Urinary bladder (tissue), 3 donors: ENCODE measurements at regions not wholly inside any gene's neighbourhood (a gene's known extent, or its start where the extent isn't known, plus 50 kb on each side); places are given as distances from the start of the nearest gene placed in this dataset.

Source experiments
- DNase-seq: peaks from one replicate; pipeline ENCODE4 v3.0.0-alpha.2; 2015; ENCODE audit errors: extremely low spot score
- H3K27ac ChIP-seq: one replicate; pipeline ENCODE4 v1.5.1; 2013; ENCODE audit warnings: low read depth, mild to moderate bottlenecking, moderate library complexity
- H3K36me3 ChIP-seq: one replicate; pipeline ENCODE4 v1.6.1; 2013; ENCODE audit warnings: mild to moderate bottlenecking, moderate library complexity; ENCODE audit not compliant: insufficient read depth
- H3K4me1 ChIP-seq: one replicate; pipeline ENCODE4 v1.6.1; 2013; ENCODE audit warnings: mild to moderate bottlenecking, moderate library complexity; ENCODE audit not compliant: insufficient read depth
- H3K4me3 ChIP-seq: one replicate; pipeline ENCODE4 v1.5.1; 2013; ENCODE audit warnings: low read depth, low read length
- WGBS: extraction: QIAGEN DNeasy Blood & Tissue Kit; methylation state at CpG from one replicate; pipeline ENCODE4 v1.1.7; 2013; 5-methylcytosine and 5-hydroxymethylcytosine counted together
- donor health status: healthy with polysubstance abuse.
- donor health status: healthy.

- DNase-seq, result no peak
- no peak overlapping the region for H3K27ac ChIP-seq
- 79% methylated on average over 3 of the region's 3 CpGs for WGBS
- H3K36me3 ChIP-seq, result no peaks in the 10 kb centered on the region
- H3K4me1 ChIP-seq, result no peaks in the 10 kb centered on the region
- no peak overlapping the region for H3K4me3 ChIP-seq
These were observed 50.2 kb upstream of the DAB2IP start for GRCh38 chr9:121601194-121601593.
